Effector CD8-positive, alpha-beta T cell (primary cell): ENCODE measurements at regions not wholly inside any gene's neighbourhood (a gene's known extent, or its start where the extent isn't known, plus 50 kb on each side); places are given as distances from the start of the nearest gene placed in this dataset.
"Not testable (repeated sequence)": the region's sequence is repeated elsewhere in the genome, so short reads cannot be mapped to it uniquely, and the experiment has no call there.

Experiments
- DNase-seq: peaks from one replicate; lab custom pipeline; 2025; lab: John Stamatoyannopoulos, UW

- DNase-seq: no peak
These were observed 141.4 kb downstream of the KCNRG start for GRCh38 chr13:50156561-50157127.

- DNase-seq: no peak
These were observed 143.3 kb downstream of the KCNRG start for GRCh38 chr13:50158385-50159165.

- DNase-seq: no peak
These were observed 144.4 kb downstream of the KCNRG start for GRCh38 chr13:50159607-50160006.

GRCh38 chr13:50161052-50161451, 145.8 kb downstream of the KCNRG start:
- no peak for DNase-seq

GRCh38 chr13:50162001-50162400, 146.8 kb downstream of the KCNRG start:
- DNase-seq: no peak

GRCh38 chr13:50162567-50162966, 147.3 kb downstream of the KCNRG start:
- DNase-seq: no peak

- DNase-seq: no peak
These were observed 152.1 kb downstream of the KCNRG start for GRCh38 chr13:50167224-50167947.

GRCh38 chr13:50167967-50168366, 152.7 kb downstream of the KCNRG start:
- DNase-seq: no peak

GRCh38 chr13:50168786-50169185, 153.5 kb downstream of the KCNRG start:
- DNase-seq: no peak

- no peak for DNase-seq
These were observed 155.3 kb downstream of the KCNRG start for GRCh38 chr13:50170447-50171037.

GRCh38 chr13:50171590-50172282, 156.5 kb downstream of the KCNRG start:
- no peak for DNase-seq

GRCh38 chr13:50173045-50173444, 157.8 kb downstream of the KCNRG start:
- DNase-seq: not testable (repeated sequence)

GRCh38 chr13:50174630-50175029, 159.4 kb downstream of the KCNRG start:
- DNase-seq: no peak

- no peak for DNase-seq
These were observed 164.7 kb downstream of the KCNRG start for GRCh38 chr13:50179977-50180376.

- not testable (repeated sequence) for DNase-seq
These were observed 170.8 kb downstream of the KCNRG start for GRCh38 chr13:50185769-50186763.

- DNase-seq: no peak
These were observed 172.2 kb downstream of the KCNRG start for GRCh38 chr13:50187352-50188029.

GRCh38 chr13:50188696-50189095, 173.5 kb downstream of the KCNRG start:
- DNase-seq: no peak

- no peak for DNase-seq
These were observed 174.2 kb downstream of the KCNRG start for GRCh38 chr13:50189450-50189849.

- no peak for DNase-seq
These were observed 175.8 kb downstream of the KCNRG start for GRCh38 chr13:50191004-50191403.

- DNase-seq: no peak
These were observed 177.1 kb downstream of the KCNRG start for GRCh38 chr13:50192272-50192813.
